ENCODE measurements at regions not wholly inside any gene's neighbourhood (a gene's known extent, or its start where the extent isn't known, plus 50 kb on each side); places are given as distances from the start of the nearest gene placed in this dataset.
A peak's percentile ranks its signal among the peaks of the same experiment; 100 is the strongest.
"Not testable (repeated sequence)": the region's sequence is repeated elsewhere in the genome, so short reads cannot be mapped to it uniquely, and the experiment has no call there.

DNA sequence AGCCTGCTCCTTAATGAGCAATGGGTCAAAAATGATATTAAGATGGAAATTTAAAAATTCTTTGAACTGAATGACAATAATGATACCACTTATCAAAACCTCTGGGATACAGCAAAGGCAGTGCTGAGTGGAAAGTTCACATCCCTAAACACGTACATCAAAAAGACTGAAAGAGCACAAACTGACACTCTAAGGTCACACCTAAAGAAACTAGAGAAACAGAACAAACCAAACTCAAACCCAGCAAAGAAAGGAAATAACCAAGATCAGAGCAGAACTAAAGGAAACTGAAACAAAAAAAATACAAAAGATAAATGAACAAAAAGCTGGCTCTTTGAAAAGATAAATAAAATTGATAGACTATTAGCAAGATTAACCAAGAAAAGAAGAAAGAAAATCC lies 155.3 kb downstream of the LTN1 start:
- H3K9me3 Mint-ChIP-seq; H3K27me3 Mint-ChIP-seq (ENCODE audit: low read depth); CTCF ChIA-PET; H3K36me3 Mint-ChIP-seq (ENCODE audit: low read depth): not testable (repeated sequence)
- DNase-seq = peak; percentile 12
- intact Hi-C loops (cut with micrococcal nuclease) = loop anchor here (1.0 to 10.0 kb wide), 7 partner anchors 48 to 597 kb away; partner anchors contain the start of gene BACH1
- H3K27ac Mint-ChIP-seq = peak overlapping the region; percentile 62
- peaks cover 55% of the 10 kb centered on the region for H3K4me1 Mint-ChIP-seq (ENCODE audit: low read depth)
- H3K4me3 Mint-ChIP-seq = peak overlapping the region; percentile 28

DNA sequence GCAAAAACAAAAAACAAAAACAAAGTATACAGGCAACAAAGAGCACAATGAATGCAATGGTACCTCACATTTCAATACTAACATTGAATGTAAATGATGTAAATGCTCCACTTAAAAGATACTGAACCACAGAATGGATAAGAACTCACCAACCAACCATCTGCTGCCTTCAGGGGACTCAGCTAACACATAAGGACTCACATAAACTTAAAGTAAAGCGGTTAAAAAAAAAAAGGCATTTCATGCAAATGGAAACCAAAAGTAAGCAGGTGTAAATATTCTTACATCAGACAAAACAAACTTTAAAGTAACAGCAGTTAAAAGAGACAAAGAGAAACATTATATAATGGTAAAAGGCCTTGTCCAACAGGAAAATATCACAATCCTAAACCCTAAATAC lies 156.1 kb downstream of the LTN1 start:
- intact Hi-C loops (cut with micrococcal nuclease) = loop anchor here (2.0 to 10.0 kb wide), 5 partner anchors 242 to 598 kb away; partner anchors contain the start of gene BACH1
- CTCF ChIA-PET = interaction anchor here (0.6 to 1.7 kb wide), 3 partner anchors 90 to 91 kb away, joined by 4 to 6 read pairs (median 4); no protein-coding TSS in a partner anchor
- H3K27me3 Mint-ChIP-seq (ENCODE audit: low read depth); H3K36me3 Mint-ChIP-seq (ENCODE audit: low read depth); H3K9me3 Mint-ChIP-seq: not testable (repeated sequence)
- H3K27ac Mint-ChIP-seq = peak overlapping the region; percentile 62
- H3K4me3 Mint-ChIP-seq = peak overlapping the region; percentile 45
- peaks cover 61% of the 10 kb centered on the region for H3K4me1 Mint-ChIP-seq (ENCODE audit: low read depth)
- DNase-seq = peak; percentile 8

DNA sequence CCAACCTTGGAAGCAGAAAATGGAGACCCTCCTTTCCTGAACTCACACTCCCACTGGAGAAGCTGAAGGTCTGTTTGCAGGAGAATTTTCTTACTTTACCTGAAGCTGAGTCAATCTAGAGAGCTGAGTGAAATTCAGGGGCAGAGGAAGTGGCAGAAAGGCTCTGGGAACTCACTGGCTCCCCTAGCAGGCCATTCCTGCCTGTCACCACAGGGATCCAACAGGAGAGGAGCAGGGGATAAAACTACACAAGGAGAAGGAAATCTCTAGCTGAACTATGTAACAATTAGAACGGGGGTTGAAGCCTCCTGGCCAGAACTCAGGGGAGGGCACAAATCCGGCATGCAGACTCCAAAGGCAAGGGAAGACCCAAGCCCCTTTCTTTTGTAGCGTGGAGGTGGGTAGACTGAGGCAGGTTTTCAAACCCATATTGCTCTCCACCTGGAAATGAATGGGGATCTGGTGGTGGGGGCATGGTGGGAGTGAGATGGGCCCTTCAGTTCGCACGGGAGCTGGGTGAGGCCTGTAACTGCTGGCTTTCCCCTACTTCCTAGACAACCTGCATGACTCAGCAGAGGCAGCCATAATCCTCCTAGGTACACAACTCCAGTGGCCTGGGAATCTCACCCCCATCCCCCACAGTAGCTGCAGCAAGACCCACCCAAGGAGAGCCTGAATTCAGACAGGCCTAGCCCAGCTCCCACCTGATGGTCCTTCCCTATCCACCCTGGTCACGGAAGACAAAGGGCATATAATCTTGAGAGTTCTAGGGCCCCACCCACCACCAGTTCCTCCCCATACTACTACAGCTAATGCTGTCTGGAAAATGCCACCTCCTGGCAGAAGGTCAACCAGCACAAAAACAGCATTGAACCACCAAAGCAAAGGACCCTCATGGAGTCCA lies 158.1 kb downstream of the LTN1 start:
- H3K27me3 Mint-ChIP-seq (ENCODE audit: low read depth) = no peaks in the 10 kb centered on the region
- H3K27ac Mint-ChIP-seq = no peak overlapping the region
- CTCF ChIA-PET = interaction anchor here (1.3 to 1.7 kb wide), 2 partner anchors 88 to 89 kb away, joined by 4 read pairs; no protein-coding TSS in a partner anchor
- peaks cover 66% of the 10 kb centered on the region for H3K4me1 Mint-ChIP-seq (ENCODE audit: low read depth)
- no peaks in the 10 kb centered on the region for H3K9me3 Mint-ChIP-seq
- H3K36me3 Mint-ChIP-seq (ENCODE audit: low read depth) = no peaks in the 10 kb centered on the region
- intact Hi-C loops (cut with micrococcal nuclease) = loop anchor here (10.0 kb wide), 3 partner anchors 360 to 600 kb away; partner anchors contain the start of gene BACH1
- no peak for DNase-seq
- H3K4me3 Mint-ChIP-seq = no peak overlapping the region

DNA sequence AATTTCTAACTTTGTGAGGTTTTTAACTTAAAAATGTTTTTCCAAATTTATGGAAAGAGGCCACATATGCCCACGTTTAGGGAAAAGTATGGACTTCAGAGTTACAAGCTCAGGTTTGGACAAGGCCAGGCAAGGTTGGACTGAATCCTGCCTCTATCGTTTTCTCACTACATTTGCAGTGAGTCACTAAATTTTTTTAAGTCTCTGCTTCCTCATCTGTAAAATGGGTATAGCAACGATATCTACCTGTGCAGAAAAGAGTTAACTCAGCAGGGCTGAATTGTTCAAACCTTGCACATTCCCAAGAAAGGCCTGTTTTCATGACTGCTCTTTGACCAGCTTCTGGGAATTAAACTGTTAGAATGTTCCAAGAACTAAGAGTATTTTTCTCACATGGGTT lies 159.1 kb downstream of the LTN1 start:
- intact Hi-C loops (cut with micrococcal nuclease) = loop anchor here (10.0 kb wide), 3 partner anchors 361 to 601 kb away; partner anchors contain the start of gene BACH1
- no peak for DNase-seq
- H3K27ac Mint-ChIP-seq = no peak overlapping the region
- H3K36me3 Mint-ChIP-seq (ENCODE audit: low read depth) = no peaks in the 10 kb centered on the region
- H3K9me3 Mint-ChIP-seq = no peaks in the 10 kb centered on the region
- CTCF ChIA-PET = interaction anchor here (1.3 kb wide), 1 partner anchor 88 kb away, joined by 4 read pairs; no protein-coding TSS in a partner anchor
- H3K27me3 Mint-ChIP-seq (ENCODE audit: low read depth) = no peaks in the 10 kb centered on the region
- peaks cover 66% of the 10 kb centered on the region for H3K4me1 Mint-ChIP-seq (ENCODE audit: low read depth)
- H3K4me3 Mint-ChIP-seq = no peak overlapping the region

DNA sequence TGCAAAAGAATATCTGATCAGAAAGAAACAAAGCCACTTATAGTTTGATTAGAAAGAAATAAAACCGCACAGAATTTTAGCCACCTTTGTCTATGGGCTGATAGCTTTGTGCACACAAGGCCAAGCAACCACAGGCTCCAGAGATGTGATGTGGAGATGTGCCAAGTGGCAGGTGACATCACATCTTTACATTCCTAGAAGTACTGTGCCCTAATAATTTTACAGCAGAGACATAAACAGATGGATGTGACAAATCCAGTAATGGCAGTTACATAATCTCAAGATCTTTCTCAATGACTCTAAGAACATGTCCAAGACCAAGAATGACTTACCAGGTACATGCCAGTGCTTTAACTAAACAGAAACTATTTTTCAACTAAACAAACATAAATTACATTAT lies 159.5 kb downstream of the LTN1 start:
- Mint-ChIP-seq H3K4me3 (no peak overlapping the region), H3K27ac (no peak overlapping the region), H3K4me1 (ENCODE audit: low read depth) (peaks cover 66% of the 10 kb centered on the region), H3K9me3 (no peaks in the 10 kb centered on the region), H3K36me3 (ENCODE audit: low read depth) (no peaks in the 10 kb centered on the region), H3K27me3 (ENCODE audit: low read depth) (no peaks in the 10 kb centered on the region)
- CTCF ChIA-PET = interaction anchor here (1.0 to 1.3 kb wide), 2 partner anchors 51 to 88 kb away, joined by 3 to 4 read pairs; no protein-coding TSS in a partner anchor
- DNase-seq = no peak
- intact Hi-C loops (cut with micrococcal nuclease) = loop anchor here (10.0 kb wide), 3 partner anchors 362 to 602 kb away; partner anchors contain the start of gene BACH1

DNA sequence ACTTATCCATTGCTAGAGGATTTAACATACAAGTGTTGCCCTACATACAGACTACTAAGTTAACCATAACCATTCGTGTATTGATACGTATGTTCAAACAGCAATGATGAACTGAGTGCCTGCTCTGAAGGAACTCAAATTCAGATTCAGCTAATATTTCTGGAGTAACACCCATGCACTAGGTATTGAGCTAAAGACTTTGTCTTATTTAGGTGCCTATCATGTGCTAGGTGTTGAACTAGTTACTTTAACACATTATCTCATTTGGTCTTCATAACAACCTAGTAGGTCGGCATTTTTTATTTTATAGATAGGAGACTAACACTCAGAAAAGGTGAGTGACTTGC lies 160.0 kb downstream of the LTN1 start:
- peaks cover 62% of the 10 kb centered on the region for H3K4me1 Mint-ChIP-seq (ENCODE audit: low read depth)
- CTCF ChIA-PET = interaction anchor here (0.7 to 1.0 kb wide), 2 partner anchors 51 to 57 kb away, joined by 3 read pairs; no protein-coding TSS in a partner anchor
- H3K36me3 Mint-ChIP-seq (ENCODE audit: low read depth) = no peaks in the 10 kb centered on the region

DNA sequence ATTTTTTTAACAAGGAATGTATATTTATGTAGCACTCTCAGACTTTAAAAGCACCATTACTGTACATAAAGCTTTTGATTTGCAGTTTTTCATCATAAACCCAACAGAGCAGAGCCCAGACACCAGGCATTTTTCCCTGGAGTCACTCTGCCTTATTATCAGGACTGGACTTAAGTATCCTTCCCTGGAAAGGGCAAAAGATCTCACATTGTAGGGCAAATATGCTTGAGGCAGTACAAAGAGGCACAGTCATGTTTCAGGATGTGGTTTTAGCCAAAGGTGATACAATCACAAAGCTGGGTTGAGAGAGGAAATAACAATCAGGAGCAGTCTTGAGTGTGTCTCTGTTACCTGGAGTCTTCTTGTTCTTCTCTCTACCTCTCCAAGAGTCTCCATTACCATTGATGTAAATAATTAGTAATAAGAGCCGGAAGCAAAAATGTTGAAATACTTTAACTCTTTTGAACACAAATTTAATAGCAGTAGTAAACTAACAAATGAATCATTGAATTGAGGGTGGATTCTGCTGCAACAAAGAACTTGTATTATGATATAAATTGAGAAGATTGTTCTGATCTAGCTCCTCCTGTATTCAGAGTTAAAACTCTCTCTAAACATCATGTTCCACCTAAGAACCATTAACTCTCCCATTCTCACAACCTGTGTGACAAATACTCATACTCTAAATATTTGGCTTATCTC lies 160.5 kb downstream of the LTN1 start:
- intact Hi-C loops (cut with micrococcal nuclease) = loop anchor here (1.0 to 10.0 kb wide), 5 partner anchors 53 to 603 kb away; partner anchors contain the start of gene BACH1
- H3K9me3 Mint-ChIP-seq = no peaks in the 10 kb centered on the region
- no peaks in the 10 kb centered on the region for H3K36me3 Mint-ChIP-seq (ENCODE audit: low read depth)
- DNase-seq = peak; percentile 36
- no peak overlapping the region for H3K4me3 Mint-ChIP-seq
- H3K4me1 Mint-ChIP-seq (ENCODE audit: low read depth) = peaks cover 57% of the 10 kb centered on the region
- no peak overlapping the region for H3K27ac Mint-ChIP-seq
- H3K27me3 Mint-ChIP-seq (ENCODE audit: low read depth) = no peaks in the 10 kb centered on the region
- CTCF ChIA-PET = interaction anchor here (0.7 to 1.3 kb wide), 3 partner anchors 52 to 87 kb away, joined by 3 to 5 read pairs (median 3); no protein-coding TSS in a partner anchor

More for the DNA sequence above, 160.0 kb downstream of the LTN1 start:
- Mint-ChIP-seq H3K27ac (no peak overlapping the region), H3K27me3 (ENCODE audit: low read depth) (no peaks in the 10 kb centered on the region), H3K4me3 (no peak overlapping the region), H3K9me3 (no peaks in the 10 kb centered on the region)
- no peak for DNase-seq
- intact Hi-C loops (cut with micrococcal nuclease) = loop anchor here (1.0 to 10.0 kb wide), 5 partner anchors 53 to 602 kb away; partner anchors contain the start of gene BACH1

DNA sequence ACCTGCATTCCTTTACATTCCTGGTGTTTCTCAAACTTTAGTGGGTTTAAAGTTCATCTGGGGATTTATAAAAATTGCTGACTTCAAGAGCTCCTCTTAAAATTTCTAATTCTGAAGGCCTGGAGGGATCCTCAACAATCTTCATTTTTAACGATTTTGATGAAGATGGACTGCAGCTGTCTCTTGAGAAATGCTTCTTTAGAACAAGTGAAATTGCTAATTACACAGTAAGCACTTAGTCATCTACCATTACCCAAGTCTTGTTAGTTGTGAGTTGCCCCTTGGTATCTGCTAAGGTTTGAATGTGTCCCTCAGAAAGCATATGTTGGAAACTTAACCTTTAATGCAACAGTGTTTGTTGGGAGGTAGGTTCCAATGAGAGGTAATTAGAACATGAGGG lies 163.7 kb downstream of the LTN1 start:
- no peaks in the 10 kb centered on the region for H3K36me3 Mint-ChIP-seq (ENCODE audit: low read depth)
- no peak overlapping the region for H3K27ac Mint-ChIP-seq
- CTCF ChIA-PET = interaction anchor here (0.8 kb wide), 1 partner anchor 83 kb away, joined by 3 read pairs; no protein-coding TSS in a partner anchor
- no peak overlapping the region for H3K4me3 Mint-ChIP-seq
- H3K4me1 Mint-ChIP-seq (ENCODE audit: low read depth) = peaks cover 26% of the 10 kb centered on the region
- no peak for DNase-seq
- intact Hi-C loops (cut with micrococcal nuclease) = no loop called here
- H3K9me3 Mint-ChIP-seq = no peaks in the 10 kb centered on the region
- H3K27me3 Mint-ChIP-seq (ENCODE audit: low read depth) = no peaks in the 10 kb centered on the region

DNA sequence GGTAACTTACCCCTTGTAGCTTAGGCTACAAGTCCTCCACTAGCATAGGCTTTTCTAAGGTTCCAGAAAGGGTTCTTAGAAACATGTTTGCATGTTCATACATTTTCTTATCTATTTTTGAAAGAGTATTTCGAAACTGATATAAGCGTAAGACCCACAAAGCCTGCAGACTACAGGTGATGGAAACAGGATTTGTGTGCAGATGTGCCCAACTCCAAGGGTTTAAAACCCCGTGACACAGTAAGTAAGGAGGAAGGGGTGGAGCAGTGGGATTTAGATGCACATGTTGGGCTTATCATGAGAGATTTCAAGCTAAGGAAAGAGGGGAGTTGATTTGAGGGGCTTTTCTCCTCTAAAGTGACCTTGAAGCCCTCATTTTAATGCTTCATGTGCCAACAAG lies 164.7 kb downstream of the LTN1 start:
- Mint-ChIP-seq H3K4me3 (no peak overlapping the region), H3K36me3 (ENCODE audit: low read depth) (no peaks in the 10 kb centered on the region), H3K27ac (no peak overlapping the region), H3K27me3 (ENCODE audit: low read depth) (no peaks in the 10 kb centered on the region), H3K9me3 (no peaks in the 10 kb centered on the region), H3K4me1 (ENCODE audit: low read depth) (peaks cover 16% of the 10 kb centered on the region)
- intact Hi-C loops (cut with micrococcal nuclease) = no loop called here
- DNase-seq = no peak
- CTCF ChIA-PET = interaction anchor here (0.8 to 0.9 kb wide), 2 partner anchors 82 to 549 kb away, joined by 3 read pairs; no protein-coding TSS in a partner anchor

DNA sequence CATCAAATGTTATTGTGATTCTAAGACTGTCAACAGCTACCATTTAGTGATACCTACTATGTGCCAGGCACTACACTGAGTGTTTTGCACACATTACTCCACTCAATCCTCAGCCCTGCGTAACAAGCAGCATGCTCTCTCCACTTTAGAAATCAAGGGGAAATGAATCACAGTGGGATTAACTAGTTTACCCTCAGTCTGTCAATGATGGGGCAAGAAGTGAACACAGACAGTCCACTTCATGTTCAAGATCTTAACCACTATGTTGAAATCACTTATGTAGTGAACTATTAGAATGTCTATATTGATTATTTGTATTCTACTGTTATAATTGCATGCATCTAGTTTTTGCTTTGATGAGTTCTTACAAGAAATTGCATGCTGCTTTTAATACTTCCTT lies 165.3 kb downstream of the LTN1 start:
- DNase-seq = no peak
- H3K9me3 Mint-ChIP-seq = no peaks in the 10 kb centered on the region
- no peaks in the 10 kb centered on the region for H3K27me3 Mint-ChIP-seq (ENCODE audit: low read depth)
- intact Hi-C loops (cut with micrococcal nuclease) = no loop called here
- H3K27ac Mint-ChIP-seq = no peak overlapping the region
- no peak overlapping the region for H3K4me3 Mint-ChIP-seq
- CTCF ChIA-PET = no interaction called here
- H3K4me1 Mint-ChIP-seq (ENCODE audit: low read depth) = peaks cover 11% of the 10 kb centered on the region
- no peaks in the 10 kb centered on the region for H3K36me3 Mint-ChIP-seq (ENCODE audit: low read depth)

DNA sequence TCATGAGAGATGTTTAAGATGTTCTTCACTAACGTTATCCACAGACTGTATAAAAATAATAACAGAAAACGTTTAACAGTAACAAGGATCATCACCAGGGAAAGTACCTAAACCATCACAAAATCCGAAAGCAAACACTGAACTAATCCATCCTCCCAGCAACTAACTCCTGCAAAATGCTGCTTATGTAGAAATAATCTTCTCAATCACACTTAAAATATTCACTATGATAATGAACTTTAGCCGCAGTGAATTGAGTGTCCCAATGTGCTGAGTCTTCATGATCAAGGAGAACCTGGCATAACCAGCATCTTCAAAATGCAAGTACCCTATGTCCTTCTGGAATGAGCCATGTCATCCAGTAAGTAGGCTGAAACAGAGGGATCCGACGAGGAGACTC lies 166.1 kb downstream of the LTN1 start:
- no peak for DNase-seq
- CTCF ChIA-PET = no interaction called here
- Mint-ChIP-seq H3K27me3 (ENCODE audit: low read depth) (no peaks in the 10 kb centered on the region), H3K9me3 (no peaks in the 10 kb centered on the region), H3K36me3 (ENCODE audit: low read depth) (no peaks in the 10 kb centered on the region), H3K4me1 (ENCODE audit: low read depth) (peaks cover 5% of the 10 kb centered on the region), H3K27ac (no peak overlapping the region), H3K4me3 (no peak overlapping the region)
- intact Hi-C loops (cut with micrococcal nuclease) = no loop called here

DNA sequence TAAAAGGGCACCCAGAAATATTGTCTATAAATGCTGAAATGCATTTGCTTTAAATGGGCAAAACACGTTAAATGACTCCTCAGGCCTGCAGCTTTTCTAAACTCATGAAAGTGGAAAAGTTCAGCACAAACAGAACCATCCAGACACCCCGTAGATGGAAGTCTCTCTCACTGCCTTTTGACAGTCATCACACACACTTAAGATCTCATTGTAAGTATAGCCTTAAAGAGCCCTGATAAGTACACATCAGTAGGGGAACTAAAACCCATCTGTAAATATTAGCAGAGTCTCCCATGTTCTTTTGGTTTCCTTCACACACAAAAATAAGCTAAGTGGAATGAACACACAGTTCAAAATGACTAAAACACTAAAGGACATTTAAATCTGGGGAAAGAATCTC lies 166.7 kb downstream of the LTN1 start:
- intact Hi-C loops (cut with micrococcal nuclease) = no loop called here
- CTCF ChIA-PET = no interaction called here

More for the DNA sequence above, 166.7 kb downstream of the LTN1 start:
- H3K36me3 Mint-ChIP-seq (ENCODE audit: low read depth) = peaks cover 1% of the 10 kb centered on the region
- no peak overlapping the region for H3K27ac Mint-ChIP-seq
- no peak for DNase-seq
- H3K4me1 Mint-ChIP-seq (ENCODE audit: low read depth) = peaks cover 2% of the 10 kb centered on the region
- H3K9me3 Mint-ChIP-seq = no peaks in the 10 kb centered on the region
- H3K27me3 Mint-ChIP-seq (ENCODE audit: low read depth) = no peaks in the 10 kb centered on the region
- H3K4me3 Mint-ChIP-seq = no peak overlapping the region

Measured in activated naive CD4-positive, alpha-beta T cell treated with anti-CD3 and anti-CD28 coated beads for 36 hours (primary cell).